HL-60/S4 (cell line): ENCODE measurements at regions not wholly inside any gene's neighbourhood (a gene's known extent, or its start where the extent isn't known, plus 50 kb on each side); places are given as distances from the start of the nearest gene placed in this dataset.

ENCODE experiments used
- in situ Hi-C: fragments of 300-500 bp; cut with MboI; formaldehyde crosslinking; loops from 2 replicates; pipeline ENCODE4 v1.14.3; 2022; ENCODE audit warnings: low sequenced_read_pairs

DNA sequence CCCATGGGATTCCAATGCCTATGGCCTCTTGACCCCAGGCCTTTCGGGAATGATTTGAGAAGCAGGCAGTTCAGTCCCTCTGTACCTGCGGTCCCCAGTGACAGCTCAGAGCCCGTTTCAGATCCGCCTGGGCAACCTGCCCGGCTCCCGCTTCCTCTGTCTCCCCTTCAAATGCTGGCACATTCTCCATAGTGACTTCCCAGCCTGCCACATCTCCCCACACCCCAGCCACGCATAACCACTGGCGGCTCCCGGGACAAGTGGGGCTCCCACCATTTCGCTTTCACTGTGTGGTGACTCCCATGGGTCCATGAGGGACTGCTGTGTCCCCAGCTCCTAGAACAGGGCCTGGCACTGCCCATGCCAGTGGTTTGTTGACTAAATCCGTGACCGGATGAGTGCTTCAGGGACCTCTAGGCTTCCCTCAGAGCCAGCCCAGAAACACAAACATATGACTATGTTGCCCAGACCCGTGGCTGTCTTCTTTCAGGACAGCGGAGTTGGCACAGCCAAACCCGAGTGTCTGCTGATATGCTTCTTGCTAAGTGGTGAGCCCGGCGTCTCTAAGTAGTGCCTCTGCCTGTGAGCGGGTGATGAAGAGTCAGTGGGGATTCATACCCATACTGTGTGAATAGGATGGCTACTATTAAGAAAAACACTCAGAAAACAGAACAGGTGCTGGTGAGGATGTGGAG, 91.2 kb downstream of the GLI2 start:
- in situ Hi-C loops, result no loop called here

DNA sequence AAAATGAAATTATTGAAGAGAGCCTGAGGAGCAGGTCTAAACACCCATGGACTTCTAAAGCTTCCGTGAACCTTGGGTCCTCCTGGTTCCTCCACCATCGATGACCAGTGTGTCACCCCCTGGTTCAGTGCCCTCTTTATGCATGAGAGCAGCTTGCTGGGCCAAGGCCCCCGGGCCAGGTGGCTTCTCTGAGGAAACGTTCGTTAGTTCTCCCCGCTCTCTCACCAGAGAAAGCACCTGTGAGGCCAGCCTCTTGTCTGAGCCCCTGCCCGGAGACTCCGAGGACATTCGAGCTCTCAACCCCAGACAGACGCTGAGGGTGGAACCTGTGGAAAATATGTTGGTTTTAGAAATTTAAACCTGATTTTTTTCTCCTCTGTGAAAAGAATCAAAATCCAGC, 92.4 kb downstream of the GLI2 start:
- in situ Hi-C loops, result no loop called here

- in situ Hi-C loops, result no loop called here
Observed at GRCh38 chr2:120828829-120829632, 93.4 kb downstream of the GLI2 start.

GRCh38 chr2:120829633-120830025, 94.0 kb downstream of the GLI2 start:
- in situ Hi-C loops, result no loop called here

- in situ Hi-C loops, result no loop called here
Observed at GRCh38 chr2:120830096-120830830, 94.6 kb downstream of the GLI2 start.

DNA sequence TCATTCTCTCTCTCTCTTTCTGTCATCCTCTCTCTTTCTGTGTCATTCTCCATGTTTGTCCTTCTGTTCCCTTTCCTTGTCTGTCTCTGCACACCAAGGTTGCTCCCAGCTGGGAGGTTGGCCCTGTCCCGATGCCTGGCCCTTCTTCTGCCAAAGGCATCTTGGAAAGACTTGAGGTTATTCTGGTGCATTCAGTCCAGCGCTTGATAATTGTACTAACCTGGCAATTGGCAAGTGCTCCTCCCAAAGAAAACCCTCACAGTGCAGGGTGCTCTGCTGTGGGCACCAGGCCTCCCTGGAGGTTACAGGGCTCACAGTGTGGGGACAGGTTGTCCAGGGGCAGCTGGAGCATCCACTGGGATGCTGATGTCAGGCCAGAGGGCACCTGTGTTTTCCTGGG, 95.4 kb downstream of the GLI2 start:
- in situ Hi-C loops, result no loop called here

DNA sequence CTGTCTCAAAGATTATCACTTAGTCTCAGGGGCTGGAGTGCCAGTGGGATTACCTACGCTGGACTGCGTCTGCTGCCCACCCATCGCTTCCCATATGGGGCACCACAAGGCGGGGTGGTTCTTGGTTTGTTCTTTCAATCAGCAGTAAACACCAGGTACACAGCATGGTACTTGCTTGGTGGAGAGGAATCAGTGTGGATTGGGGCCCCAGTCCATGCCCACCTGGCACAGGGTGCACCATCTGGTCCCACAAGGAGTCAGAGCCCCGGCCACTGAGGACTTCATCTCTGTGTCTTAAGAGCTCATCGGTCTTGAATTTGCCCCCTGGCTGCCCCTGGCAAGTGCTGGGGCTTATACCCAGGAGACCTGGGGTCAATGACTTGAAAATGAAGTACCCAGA, 96.2 kb downstream of the GLI2 start:
- in situ Hi-C loops, result no loop called here

DNA sequence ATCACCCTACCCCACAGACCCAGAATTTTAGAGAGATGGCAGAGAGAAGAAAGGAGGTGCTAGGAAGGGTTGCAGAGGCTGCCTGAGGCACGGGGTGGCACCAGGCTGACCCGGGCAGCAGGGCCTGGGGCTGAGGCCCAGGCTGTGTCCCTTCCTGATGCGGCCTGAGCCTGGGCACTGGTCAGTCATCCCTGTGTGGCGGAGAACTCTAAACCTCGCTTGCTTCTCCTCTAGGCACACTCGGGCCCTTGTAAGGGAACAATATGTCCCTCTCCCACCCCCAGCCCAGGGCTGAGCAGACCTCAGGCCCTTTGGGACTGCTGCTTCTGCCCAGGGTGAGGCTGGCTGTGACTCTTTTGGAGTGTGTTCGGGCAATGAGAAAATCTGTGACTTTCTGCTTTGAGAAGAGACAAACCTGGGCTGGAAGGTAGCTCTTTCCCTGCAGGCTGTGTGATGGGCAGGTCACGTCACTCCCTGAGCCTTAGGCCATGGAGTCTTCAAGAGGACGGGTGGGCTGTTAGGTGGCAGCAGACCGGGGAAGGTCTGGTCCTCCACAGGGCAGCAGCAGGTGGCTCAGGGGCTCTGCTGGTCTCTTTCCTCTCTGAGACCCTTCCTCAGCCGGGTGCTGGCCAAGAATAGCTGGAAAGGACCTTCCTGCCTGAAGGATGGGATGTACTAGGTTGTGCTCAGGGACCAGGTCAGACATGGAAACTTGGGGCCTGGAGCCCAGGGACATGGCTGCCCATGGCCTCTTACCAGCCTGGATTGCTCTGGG, 96.8 kb downstream of the GLI2 start:
- in situ Hi-C loops, result no loop called here

- in situ Hi-C loops, result no loop called here
Observed at GRCh38 chr2:120833127-120833675, 97.5 kb downstream of the GLI2 start.

GRCh38 chr2:120834206-120834605, 98.5 kb downstream of the GLI2 start:
- in situ Hi-C loops, result no loop called here

GRCh38 chr2:120836281-120836680, 100.6 kb downstream of the GLI2 start:
- in situ Hi-C loops, result no loop called here

GRCh38 chr2:120840795-120841487, 105.3 kb downstream of the GLI2 start:
- in situ Hi-C loops, result no loop called here

- in situ Hi-C loops, result no loop called here
Observed at GRCh38 chr2:120842456-120843439, 107.1 kb downstream of the GLI2 start.

DNA sequence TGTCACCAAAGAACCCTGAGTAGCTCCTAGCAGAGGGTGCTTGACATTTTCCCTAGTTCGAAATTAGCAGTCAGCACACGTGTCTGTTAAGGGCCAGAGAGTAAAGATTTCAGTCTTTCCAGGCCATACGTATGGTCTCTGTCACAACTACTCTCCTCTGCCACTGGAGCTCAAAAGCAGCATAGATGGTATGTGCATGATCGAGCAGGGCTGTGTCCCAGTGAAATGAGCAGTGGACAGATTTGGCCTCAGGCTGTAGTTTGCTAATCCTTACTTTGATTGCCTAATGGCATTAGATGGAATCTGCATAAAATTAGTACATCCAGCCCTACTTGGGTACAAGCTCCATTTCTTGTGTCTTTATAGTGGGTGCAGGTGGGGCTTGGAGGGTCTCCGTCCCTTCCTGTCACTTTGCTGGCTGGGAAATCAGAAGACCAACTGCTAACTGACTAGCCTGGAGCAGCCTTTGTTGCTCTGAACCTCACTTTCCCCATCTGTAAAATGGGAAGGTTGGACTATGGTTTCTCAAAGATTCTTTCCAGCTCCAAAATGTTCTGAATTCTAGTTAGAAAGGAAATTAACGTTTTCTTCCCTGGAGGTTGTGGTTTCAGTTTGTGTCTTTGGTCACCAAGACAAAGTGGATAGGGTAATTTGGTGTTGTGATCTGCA, 108.5 kb downstream of the GLI2 start:
- in situ Hi-C loops, result no loop called here

GRCh38 chr2:120845277-120845676, 109.6 kb downstream of the GLI2 start:
- in situ Hi-C loops, result no loop called here

GRCh38 chr2:120846406-120847095, 110.9 kb downstream of the GLI2 start:
- in situ Hi-C loops, result no loop called here

- in situ Hi-C loops, result no loop called here
Observed at GRCh38 chr2:120847700-120848321, 112.1 kb downstream of the GLI2 start.
